Mesenchymal stem cell (in vitro differentiated cells and primary cell): ENCODE measurements at regions not wholly inside any gene's neighbourhood (a gene's known extent, or its start where the extent isn't known, plus 50 kb on each side); places are given as distances from the start of the nearest gene placed in this dataset.
A peak's percentile ranks its signal among the peaks of the same experiment; 100 is the strongest.

Source experiments
- DNase-seq: peaks from one replicate; pipeline ENCODE4 v3.0.0-alpha.2; 2013
- H2AFZ ChIP-seq: one replicate; pipeline ENCODE4 v1.6.1; 2013; ENCODE audit warnings: low read depth, mild to moderate bottlenecking, control low read depth, inconsistent platforms, low read length, moderate library complexity
- H2AK5ac ChIP-seq: 2 replicates; pipeline ENCODE4 v1.6.1; 2013; ENCODE audit warnings: low read length, moderate library complexity, mild to moderate bottlenecking, inconsistent platforms; ENCODE audit not compliant: severe bottlenecking
- H2BK120ac ChIP-seq: one replicate; pipeline ENCODE4 v1.6.1; 2013; ENCODE audit warnings: low read depth, mild to moderate bottlenecking, inconsistent platforms, low read length, moderate library complexity
- H2BK12ac ChIP-seq, 2 experiments: one replicate each; pipeline ENCODE4 v1.6.1; 2013; ENCODE audit warnings: inconsistent platforms in 2 of 2, low read length in 2 of 2, mild to moderate bottlenecking in 2 of 2, moderate library complexity in 2 of 2, control low read depth in 1 of 2
- H2BK15ac ChIP-seq: one replicate; pipeline ENCODE4 v1.6.1; 2013; ENCODE audit warnings: mild to moderate bottlenecking, low read depth, inconsistent platforms; ENCODE audit not compliant: poor library complexity, severe bottlenecking
- H2BK5ac ChIP-seq: 2 replicates; pipeline ENCODE4 v1.6.1; 2013; ENCODE audit warnings: low read depth, mild to moderate bottlenecking, low read length, control low read depth, inconsistent platforms; ENCODE audit not compliant: poor library complexity, severe bottlenecking
- H3K14ac ChIP-seq, 2 experiments: one replicate each; pipeline ENCODE4 v1.6.1; 2013; ENCODE audit warnings: inconsistent platforms in 2 of 2, low read length in 2 of 2, control low read depth in 1 of 2, mild to moderate bottlenecking in 1 of 2, moderate library complexity in 1 of 2
- H3K18ac ChIP-seq, 2 experiments: one replicate each; pipeline ENCODE4 v1.6.1; 2013; ENCODE audit warnings: inconsistent platforms in 2 of 2, low read length in 2 of 2, control low read depth in 1 of 2, low read depth in 1 of 2, mild to moderate bottlenecking in 1 of 2
- H3K23ac ChIP-seq, 2 experiments: one replicate each; pipeline ENCODE4 v1.6.1; 2013; ENCODE audit warnings: inconsistent platforms in 2 of 2, low read length in 2 of 2, mild to moderate bottlenecking in 2 of 2, moderate library complexity in 2 of 2, control low read depth in 1 of 2
- H3K27ac ChIP-seq: 2 replicates; pipeline ENCODE4 v1.5.1; 2013; ENCODE audit warnings: mild to moderate bottlenecking, moderate library complexity, low read length, control low read depth, inconsistent platforms; ENCODE audit not compliant: poor library complexity, severe bottlenecking
- H3K27me3 ChIP-seq, 2 experiments: 2 replicates each; pipeline versions ENCODE4 v1.6.1 to v1.7.0; 2013; ENCODE audit warnings: low read length in 2 of 2, mild to moderate bottlenecking in 2 of 2, moderate library complexity in 2 of 2, control low read depth in 1 of 2, inconsistent platforms in 1 of 2; ENCODE audit not compliant: control insufficient read depth in 1 of 2, insufficient read depth in 1 of 2
- H3K36me3 ChIP-seq, 2 experiments: 2 replicates each; pipeline versions ENCODE4 v1.6.1 to v1.7.0; 2013; ENCODE audit warnings: low read length in 2 of 2, control low read depth in 1 of 2, inconsistent platforms in 1 of 2, low read depth in 1 of 2, mild to moderate bottlenecking in 1 of 2; ENCODE audit not compliant: insufficient read depth in 2 of 2, control insufficient read depth in 1 of 2
- H3K4ac ChIP-seq, 2 experiments: one replicate each; pipeline ENCODE4 v1.6.1; 2013; ENCODE audit warnings: inconsistent platforms in 2 of 2, low read length in 2 of 2, mild to moderate bottlenecking in 2 of 2, moderate library complexity in 2 of 2, control low read depth in 1 of 2, low read depth in 1 of 2
- H3K4me1 ChIP-seq: 2 replicates; pipeline ENCODE4 v1.6.1; 2013; ENCODE audit warnings: low read depth, low read length, control low read depth; ENCODE audit not compliant: control insufficient read depth, insufficient read depth
- H3K4me2 ChIP-seq: 2 replicates; pipeline ENCODE4 v1.6.1; 2013; ENCODE audit warnings: low read length, mild to moderate bottlenecking, inconsistent platforms; ENCODE audit not compliant: poor library complexity, severe bottlenecking
- H3K4me3 ChIP-seq, 2 experiments: 2 replicates each; pipeline versions ENCODE4 v1.5.1 to v1.7.0; 2013; ENCODE audit warnings: low read length in 2 of 2, mild to moderate bottlenecking in 2 of 2, control low read depth in 1 of 2, low read depth in 1 of 2; ENCODE audit not compliant: insufficient read depth in 1 of 2
- H3K79me1 ChIP-seq: replicated peaks from 2 replicates; pipeline ENCODE4 v1.6.1; 2013; ENCODE audit warnings: mild to moderate bottlenecking, control low read depth, low read length, inconsistent platforms; ENCODE audit not compliant: poor library complexity, severe bottlenecking
- H3K9ac ChIP-seq: 2 replicates; pipeline ENCODE4 v1.7.0; 2013; ENCODE audit warnings: mild to moderate bottlenecking, low read length, moderate library complexity
- H3K9me3 ChIP-seq: 2 replicates; pipeline ENCODE4 v1.7.0; 2013; ENCODE audit warnings: mild to moderate bottlenecking, low read length; ENCODE audit not compliant: control insufficient read depth
- H4K8ac ChIP-seq: one replicate; pipeline ENCODE4 v1.6.1; 2013; ENCODE audit warnings: inconsistent platforms, mild to moderate bottlenecking, low read length, moderate library complexity
- H4K91ac ChIP-seq: one replicate; pipeline ENCODE4 v1.6.1; 2013; ENCODE audit warnings: mild to moderate bottlenecking, low read length, inconsistent platforms
- WGBS: methylation state at CpG from one replicate; pipeline ENCODE4 v1.1.7; 2013; ENCODE audit warnings: mixed read lengths; 5-methylcytosine and 5-hydroxymethylcytosine counted together

DNA sequence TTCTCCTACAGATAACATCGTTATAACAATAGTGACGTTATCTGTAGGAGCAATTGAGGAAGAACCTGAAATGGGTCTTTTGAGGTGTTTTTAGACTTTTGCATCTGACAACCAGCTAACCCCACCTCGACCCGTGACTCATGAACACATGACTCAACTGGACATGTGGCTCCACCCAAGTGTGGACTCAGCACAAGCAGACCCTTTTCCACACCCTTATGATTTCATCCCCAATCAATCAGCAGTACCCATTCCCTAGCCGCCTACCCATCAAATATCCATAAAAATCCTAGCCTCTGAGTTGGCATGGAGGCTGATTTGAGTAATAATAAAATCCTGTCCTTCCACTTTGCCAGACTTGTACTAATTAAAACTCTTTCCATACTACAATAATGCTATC lies 255.4 kb downstream of the ARPP21 start:
- no peak overlapping the region for H3K9ac ChIP-seq
- no peak overlapping the region for H2BK120ac ChIP-seq
- no peaks in the 10 kb centered on the region for H3K79me1 ChIP-seq
- H3K27me3 ChIP-seq: no peaks in the 10 kb centered on the region
- H2AFZ ChIP-seq: no peak overlapping the region
- no peak overlapping the region for H3K4ac ChIP-seq
- no peak for DNase-seq
- H4K91ac ChIP-seq: no peak overlapping the region
- H3K23ac ChIP-seq: no peak overlapping the region
- no peak overlapping the region for H2BK15ac ChIP-seq
- no peak overlapping the region for H2BK12ac ChIP-seq
- no peaks in the 10 kb centered on the region for H3K36me3 ChIP-seq
- no peak overlapping the region for H2BK5ac ChIP-seq
- H3K27ac ChIP-seq: no peak overlapping the region
- H3K4me3 ChIP-seq: no peak overlapping the region
- no peak overlapping the region for H4K8ac ChIP-seq
- WGBS: 85% methylated on average over 5 of the region's 5 CpGs
- H3K18ac ChIP-seq: no peak overlapping the region
- no peak overlapping the region for H2AK5ac ChIP-seq
- H3K4me1 ChIP-seq: no peaks in the 10 kb centered on the region
- H3K9me3 ChIP-seq: peaks cover 3% of the 10 kb centered on the region
- H3K14ac ChIP-seq: no peak overlapping the region
- H3K4me2 ChIP-seq: no peak overlapping the region

DNA sequence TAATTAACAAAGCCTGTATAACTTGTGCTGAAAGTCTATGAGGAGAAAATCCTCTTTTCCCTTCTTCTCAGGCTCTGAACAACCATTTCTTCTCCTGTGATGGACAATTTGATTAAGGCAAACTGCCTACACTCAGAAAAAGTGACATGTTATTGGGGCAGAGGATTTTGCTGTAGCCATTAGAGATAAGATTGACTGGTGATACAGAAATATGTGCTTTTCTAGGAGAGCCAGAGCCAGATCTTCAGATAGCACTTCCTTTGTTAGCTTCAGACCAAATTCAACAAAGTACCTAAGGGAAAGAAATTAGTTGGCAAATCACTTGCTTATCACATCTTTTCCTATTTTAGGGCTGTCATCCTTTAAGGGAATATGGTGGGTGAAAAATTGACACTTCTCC lies 259.9 kb downstream of the ARPP21 start:
- H2BK5ac ChIP-seq: no peak overlapping the region
- H2BK120ac ChIP-seq: no peak overlapping the region
- no peak overlapping the region for H3K9ac ChIP-seq
- no peak overlapping the region for H3K14ac ChIP-seq
- H2BK15ac ChIP-seq: no peak overlapping the region
- no peak overlapping the region for H3K23ac ChIP-seq
- peaks cover 3% of the 10 kb centered on the region for H3K9me3 ChIP-seq
- no peak overlapping the region for H3K4me3 ChIP-seq
- no peak overlapping the region for H2AFZ ChIP-seq
- H3K27me3 ChIP-seq: no peaks in the 10 kb centered on the region
- no peak overlapping the region for H2BK12ac ChIP-seq
- no peaks in the 10 kb centered on the region for H3K79me1 ChIP-seq
- H3K4me2 ChIP-seq: no peak overlapping the region
- DNase-seq: no peak
- H2AK5ac ChIP-seq: no peak overlapping the region
- no peak overlapping the region for H3K27ac ChIP-seq
- H3K4me1 ChIP-seq: no peaks in the 10 kb centered on the region
- no peak overlapping the region for H3K4ac ChIP-seq
- H3K18ac ChIP-seq: no peak overlapping the region
- no peak overlapping the region for H4K91ac ChIP-seq
- H3K36me3 ChIP-seq: no peaks in the 10 kb centered on the region
- H4K8ac ChIP-seq: no peak overlapping the region

DNA sequence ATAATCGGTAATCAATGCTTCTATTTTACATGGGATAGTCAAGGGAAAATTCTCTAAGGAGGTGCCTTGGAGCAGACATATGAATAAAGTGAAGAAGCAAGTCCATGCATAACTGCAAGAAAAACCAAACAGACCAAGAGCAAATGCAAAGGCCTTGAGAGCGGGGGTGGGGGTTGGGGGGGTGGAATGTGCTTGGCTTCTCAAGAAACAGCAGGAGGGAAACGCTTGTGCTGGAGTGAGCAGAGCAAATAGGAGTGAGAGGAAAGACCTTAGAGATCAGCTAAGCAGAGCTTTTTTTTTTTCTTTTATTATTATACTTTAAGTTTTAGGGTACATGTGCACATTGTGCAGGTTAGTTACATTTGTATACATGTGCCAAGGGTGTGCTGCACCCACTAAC lies 260.8 kb downstream of the ARPP21 start:
- Histone ChIP-seq H3K79me1 (no peaks in the 10 kb centered on the region), H3K14ac (no peak overlapping the region), H3K18ac (no peak overlapping the region), H4K8ac (no peak overlapping the region), H2BK15ac (no peak overlapping the region), H3K23ac (no peak overlapping the region), H4K91ac (no peak overlapping the region), H2AFZ (no peak overlapping the region), H2BK12ac (no peak overlapping the region), H3K4me1 (no peaks in the 10 kb centered on the region), H3K4ac (no peak overlapping the region), H2BK5ac (no peak overlapping the region), H2AK5ac (no peak overlapping the region), H2BK120ac (no peak overlapping the region), H3K36me3 (no peaks in the 10 kb centered on the region), H3K27me3 (no peaks in the 10 kb centered on the region), H3K9me3 (peaks cover 1% of the 10 kb centered on the region), H3K27ac (no peak overlapping the region), H3K4me3 (no peak overlapping the region), H3K9ac (no peak overlapping the region), H3K4me2 (no peak overlapping the region)
- 77% methylated on average over 2 of the region's 3 CpGs for WGBS
- no peak for DNase-seq

DNA sequence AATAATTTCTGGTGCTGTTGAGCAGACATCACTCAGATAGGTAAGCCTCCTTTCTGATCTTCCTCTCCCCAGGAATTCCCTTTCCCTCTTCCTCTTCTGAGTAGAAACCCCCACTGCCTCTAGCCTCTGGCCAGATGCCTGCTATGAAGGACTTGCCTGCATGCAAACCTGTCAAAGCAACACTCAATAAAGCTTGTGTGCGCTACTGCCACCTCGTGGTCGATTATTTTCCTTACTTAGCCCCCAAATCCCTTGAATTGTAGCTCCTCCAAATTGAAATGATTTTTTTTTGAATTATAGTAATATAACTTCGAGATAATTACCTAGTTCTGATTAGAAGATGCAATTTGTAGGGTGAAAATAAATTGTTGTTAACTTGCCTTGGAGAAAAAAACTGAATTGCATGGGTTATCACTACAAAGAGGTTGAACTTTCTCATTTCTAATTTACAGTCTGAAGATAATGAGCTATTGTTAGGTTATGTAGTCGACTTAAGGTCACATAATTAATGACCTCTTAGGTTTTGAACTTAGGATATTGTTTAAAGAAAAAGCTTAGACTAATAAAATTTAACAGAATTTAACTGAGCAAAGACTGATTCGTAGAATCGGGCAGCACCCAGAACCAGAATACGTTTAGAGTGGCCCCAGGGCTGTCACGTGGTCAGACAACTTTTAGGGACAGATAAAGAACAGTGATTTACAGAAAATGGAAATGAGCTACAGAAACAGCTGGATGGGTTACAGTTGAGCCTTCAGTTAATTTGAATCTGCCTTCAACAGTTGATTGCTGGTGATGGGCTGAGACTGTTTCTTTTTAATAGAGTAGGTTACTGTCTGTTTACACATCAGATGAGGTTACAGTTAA lies 269.3 kb downstream of the ARPP21 start:
- no peak overlapping the region for H4K91ac ChIP-seq
- H3K79me1 ChIP-seq: no peaks in the 10 kb centered on the region
- no peak overlapping the region for H3K4ac ChIP-seq
- no peaks in the 10 kb centered on the region for H3K27me3 ChIP-seq
- no peak overlapping the region for H3K18ac ChIP-seq
- no peak overlapping the region for H4K8ac ChIP-seq
- H2AK5ac ChIP-seq: no peak overlapping the region
- DNase-seq: peak; percentile 56
- H3K27ac ChIP-seq: no peak overlapping the region
- H2BK15ac ChIP-seq: no peak overlapping the region
- H3K4me2 ChIP-seq: no peak overlapping the region
- H3K23ac ChIP-seq: no peak overlapping the region
- no peak overlapping the region for H2BK120ac ChIP-seq
- H3K14ac ChIP-seq: no peak overlapping the region
- H3K9me3 ChIP-seq: no peaks in the 10 kb centered on the region
- WGBS: 80% methylated on average over 4 of the region's 9 CpGs
- no peak overlapping the region for H2AFZ ChIP-seq
- no peak overlapping the region for H2BK5ac ChIP-seq
- no peaks in the 10 kb centered on the region for H3K4me1 ChIP-seq
- no peak overlapping the region for H3K4me3 ChIP-seq
- H2BK12ac ChIP-seq: no peak overlapping the region
- H3K9ac ChIP-seq: no peak overlapping the region
- H3K36me3 ChIP-seq: no peaks in the 10 kb centered on the region
